ENCODE measurements at regions not wholly inside any gene's neighbourhood (a gene's known extent, or its start where the extent isn't known, plus 50 kb on each side); places are given as distances from the start of the nearest gene placed in this dataset.

DNA sequence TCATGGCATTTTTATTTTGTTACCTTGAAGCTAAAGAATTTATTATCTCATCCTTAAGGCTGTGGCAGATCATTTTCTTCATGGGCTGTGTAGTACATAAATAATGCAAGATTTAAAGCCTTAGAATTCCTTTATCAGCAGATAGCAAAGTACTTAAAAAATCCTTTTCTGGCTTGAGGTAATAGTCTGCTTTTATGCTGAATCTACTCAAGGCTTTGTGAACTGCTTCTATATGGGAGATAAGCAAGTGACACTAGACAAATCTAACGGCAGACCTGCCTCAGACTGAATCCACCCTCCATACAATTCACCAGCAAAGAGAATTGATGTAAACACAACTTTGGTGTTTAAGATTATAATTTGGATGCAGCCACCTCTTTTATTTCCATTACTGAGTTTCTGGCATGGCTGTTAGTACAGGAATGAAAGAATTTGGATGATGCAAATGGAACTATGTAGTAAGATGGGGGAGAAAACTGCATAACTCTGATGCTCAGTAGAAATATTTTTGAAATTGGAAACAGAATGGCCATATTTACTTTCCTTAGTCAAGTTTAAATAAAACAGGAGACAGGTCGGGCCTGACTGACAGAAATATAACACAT lies 1121.5 kb downstream of the NAALADL2 start:
- TF ChIP-seq, protein P1, sequence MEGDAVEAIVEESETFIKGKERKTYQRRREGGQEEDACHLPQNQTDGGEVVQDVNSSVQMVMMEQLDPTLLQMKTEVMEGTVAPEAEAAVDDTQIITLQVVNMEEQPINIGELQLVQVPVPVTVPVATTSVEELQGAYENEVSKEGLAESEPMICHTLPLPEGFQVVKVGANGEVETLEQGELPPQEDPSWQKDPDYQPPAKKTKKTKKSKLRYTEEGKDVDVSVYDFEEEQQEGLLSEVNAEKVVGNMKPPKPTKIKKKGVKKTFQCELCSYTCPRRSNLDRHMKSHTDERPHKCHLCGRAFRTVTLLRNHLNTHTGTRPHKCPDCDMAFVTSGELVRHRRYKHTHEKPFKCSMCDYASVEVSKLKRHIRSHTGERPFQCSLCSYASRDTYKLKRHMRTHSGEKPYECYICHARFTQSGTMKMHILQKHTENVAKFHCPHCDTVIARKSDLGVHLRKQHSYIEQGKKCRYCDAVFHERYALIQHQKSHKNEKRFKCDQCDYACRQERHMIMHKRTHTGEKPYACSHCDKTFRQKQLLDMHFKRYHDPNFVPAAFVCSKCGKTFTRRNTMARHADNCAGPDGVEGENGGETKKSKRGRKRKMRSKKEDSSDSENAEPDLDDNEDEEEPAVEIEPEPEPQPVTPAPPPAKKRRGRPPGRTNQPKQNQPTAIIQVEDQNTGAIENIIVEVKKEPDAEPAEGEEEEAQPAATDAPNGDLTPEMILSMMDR (IDR thresholded peaks at IDR 0.05) = no peak
- peaks cover 0 to 2% of the 10 kb centered on the region in 2 donors for H3K9me3 ChIP-seq
- no peak overlapping the region for H3K4me3 ChIP-seq
- no peaks in the 10 kb centered on the region for H3K4me1 ChIP-seq
- no peak overlapping the region for H3K27ac ChIP-seq
- no peaks in the 10 kb centered on the region for H3K36me3 ChIP-seq
- DNase-seq (ENCODE audit: low spot score in 2 of 2) = no peak
- no peaks in the 10 kb centered on the region for H3K27me3 ChIP-seq
- intact Hi-C loops (cut with DNase I) = no loop called here

DNA sequence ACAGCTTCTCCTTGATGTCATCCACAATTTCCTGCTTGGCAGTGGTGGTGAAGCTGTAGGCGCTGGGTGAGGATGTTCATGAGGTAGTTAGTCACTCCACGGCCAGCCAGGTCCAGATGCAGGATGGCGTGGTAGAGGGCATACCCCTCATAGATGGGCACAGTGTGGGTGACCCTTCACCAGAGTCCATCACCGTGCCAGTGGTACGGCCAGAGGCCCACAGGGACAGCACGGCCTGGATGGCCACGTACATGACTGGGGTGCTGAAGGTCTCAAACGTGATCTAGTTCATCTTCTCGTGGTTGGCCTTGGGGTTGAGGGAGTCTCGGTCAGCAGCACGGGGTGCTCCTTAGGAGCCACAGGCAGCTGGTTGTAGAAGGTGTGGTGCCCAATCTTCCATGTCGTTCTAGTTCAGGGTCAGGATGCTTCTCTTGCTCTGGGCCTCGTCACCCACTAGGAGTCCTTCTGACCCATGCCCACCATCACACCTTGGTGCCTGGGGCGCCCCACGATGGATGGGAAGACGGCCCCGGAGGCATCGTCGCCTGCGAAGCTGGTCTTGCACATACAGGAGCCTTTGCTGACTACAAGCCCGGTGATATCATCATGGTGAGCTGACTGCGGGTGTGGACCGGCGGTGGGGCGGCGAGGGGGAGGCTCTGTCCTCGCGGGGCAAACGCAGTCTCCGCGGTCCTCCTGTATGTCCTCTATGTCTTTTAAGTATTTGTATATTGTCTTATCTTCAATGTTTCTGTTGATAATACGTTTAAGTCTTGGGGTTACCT lies 1119.0 kb downstream of the NAALADL2 start:
- TF ChIP-seq, protein P1 (IDR thresholded peaks at IDR 0.05) = no peak
- H3K9me3 ChIP-seq = peaks cover 0 to 11% of the 10 kb centered on the region in 2 donors
- H3K4me3 ChIP-seq = no peak overlapping the region
- no peaks in the 10 kb centered on the region for H3K4me1 ChIP-seq
- intact Hi-C loops (cut with DNase I) = no loop called here
- H3K27me3 ChIP-seq = no peaks in the 10 kb centered on the region
- H3K36me3 ChIP-seq = no peaks in the 10 kb centered on the region
- DNase-seq (ENCODE audit: low spot score in 2 of 2) = no peak
- no peak overlapping the region for H3K27ac ChIP-seq

DNA sequence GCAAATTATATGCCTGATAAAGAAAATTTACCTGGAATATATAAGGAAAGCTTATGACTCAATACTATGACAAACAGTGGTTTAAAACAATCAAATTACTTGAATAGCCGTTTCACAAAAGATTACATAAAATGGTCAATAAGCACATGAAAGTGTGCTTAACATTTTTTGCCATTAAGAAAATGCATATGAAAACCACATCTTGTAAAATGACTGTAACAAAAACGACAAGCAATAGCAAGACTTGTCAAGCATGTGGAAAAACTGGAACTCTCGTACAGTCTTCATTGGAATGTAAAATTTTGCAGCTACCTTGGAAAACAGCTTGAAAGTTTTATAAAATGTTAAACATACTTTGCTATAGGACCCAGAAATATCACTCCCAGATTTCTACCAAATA lies 1110.3 kb downstream of the NAALADL2 start:
- intact Hi-C loops (cut with DNase I) = no loop called here
- TF ChIP-seq, protein P1 (IDR thresholded peaks at IDR 0.05) = no peak

DNA sequence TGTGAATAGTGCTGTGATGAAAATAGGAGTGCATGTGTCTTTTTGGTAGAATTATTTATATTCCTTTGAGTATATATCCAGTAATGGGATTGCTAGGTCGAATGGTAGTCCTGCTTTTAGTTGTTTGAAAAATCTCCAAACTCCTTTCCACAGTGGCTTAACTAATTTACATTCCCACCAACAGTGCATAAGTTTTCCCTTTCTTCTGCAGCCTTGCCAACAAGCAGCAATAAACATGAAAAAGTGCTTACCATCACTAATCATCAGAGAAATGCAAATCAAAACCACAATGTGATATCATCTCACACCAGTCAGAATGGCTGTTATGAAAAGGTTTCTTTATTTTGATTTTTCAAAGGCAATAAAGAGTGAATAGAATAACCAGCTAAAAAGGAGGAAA lies 1105.9 kb downstream of the NAALADL2 start:
- intact Hi-C loops (cut with DNase I) = no loop called here

More for the DNA sequence above, 1110.3 kb downstream of the NAALADL2 start:
- no peak overlapping the region for H3K4me3 ChIP-seq
- no peak overlapping the region for H3K27ac ChIP-seq
- no peaks in the 10 kb centered on the region for H3K36me3 ChIP-seq
- H3K9me3 ChIP-seq = peaks cover 8 to 14% of the 10 kb centered on the region in 2 donors
- no peaks in the 10 kb centered on the region for H3K4me1 ChIP-seq
- DNase-seq (ENCODE audit: low spot score in 2 of 2) = no peak
- H3K27me3 ChIP-seq = no peaks in the 10 kb centered on the region

DNA sequence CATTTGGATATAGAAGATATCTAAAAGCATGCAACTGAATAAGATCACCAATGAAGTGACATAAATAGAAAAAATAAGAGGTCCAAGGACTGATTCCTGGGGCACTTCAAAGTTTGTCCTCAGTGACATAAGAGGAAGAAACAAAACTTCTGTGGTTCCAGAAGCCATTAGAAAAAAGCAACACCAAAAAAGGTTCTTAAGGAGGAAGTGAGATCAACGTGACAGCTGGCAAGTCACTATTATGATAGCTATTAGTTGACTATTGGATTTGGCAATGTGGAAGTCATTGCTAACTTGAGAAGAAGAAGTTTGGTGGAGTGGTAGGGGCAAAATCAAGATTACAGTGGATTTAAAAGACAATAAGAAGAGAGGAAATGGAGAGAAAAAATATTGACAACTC lies 1098.3 kb downstream of the NAALADL2 start:
- H3K27ac ChIP-seq = no peak overlapping the region
- no peaks in the 10 kb centered on the region for H3K36me3 ChIP-seq
- no peaks in the 10 kb centered on the region for H3K27me3 ChIP-seq
- H3K9me3 ChIP-seq = no peaks in the 10 kb centered on the region
- H3K4me1 ChIP-seq = no peaks in the 10 kb centered on the region
- intact Hi-C loops (cut with DNase I) = no loop called here
- DNase-seq (ENCODE audit: low spot score in 2 of 2) = no peak
- TF ChIP-seq, protein P1 (IDR thresholded peaks at IDR 0.05) = no peak
- H3K4me3 ChIP-seq = no peak overlapping the region

More for the DNA sequence above, 1105.9 kb downstream of the NAALADL2 start:
- Histone ChIP-seq H3K27me3 (no peaks in the 10 kb centered on the region), H3K4me3 (no peak overlapping the region), H3K36me3 (no peaks in the 10 kb centered on the region), H3K27ac (no peak overlapping the region), H3K4me1 (no peaks in the 10 kb centered on the region), H3K9me3 (peaks cover 8 to 14% of the 10 kb centered on the region in 2 donors)
- DNase-seq (ENCODE audit: low spot score in 2 of 2) = no peak
- TF ChIP-seq, protein P1 (IDR thresholded peaks at IDR 0.05) = no peak
